ENCODE measurements at regions not wholly inside any gene's neighbourhood (a gene's known extent, or its start where the extent isn't known, plus 50 kb on each side); places are given as distances from the start of the nearest gene placed in this dataset.

- H3K27ac ChIP-seq (ENCODE audit: extremely low read depth, low read depth, low read length), result no peak overlapping the region
- H3K36me3 ChIP-seq (ENCODE audit: control insufficient read depth in 2 of 2, insufficient read depth in 1 of 2, low read length in 2 of 2), result no peaks in the 10 kb centered on the region
- H3K4me1 ChIP-seq (ENCODE audit: control insufficient read depth, insufficient read depth, low read length), result no peaks in the 10 kb centered on the region
- ChIA-PET CTCF (interaction anchor here (0.6 to 1.4 kb wide), 5 partner anchors 9 to 123 kb away, joined by 3 to 4 read pairs (median 3); no protein-coding TSS in a partner anchor), POLR2A (no interaction called here)
- H3K4me3 ChIP-seq (ENCODE audit: low read depth, low read length), result no peak overlapping the region
- H3K9me3 ChIP-seq (ENCODE audit: control insufficient read depth, insufficient read depth, low read depth, low read length), result no peaks in the 10 kb centered on the region
- TF ChIP-seq ZSCAN4 (tag by site-specific recombination; IDR thresholded peaks at IDR 0.05) (no peak), ZNF426 (tag by site-specific recombination; IDR thresholded peaks at IDR 0.05) (no peak), ZNF791 (tag by site-specific recombination; IDR thresholded peaks at IDR 0.05) (no peak), ZNF174 (tag by site-specific recombination; IDR thresholded peaks at IDR 0.05) (no peak), ZNF560 (tag by site-specific recombination; IDR thresholded peaks at IDR 0.05; ENCODE audit: borderline replicate concordance) (no peak), ZNF830 (tag by site-specific recombination; IDR thresholded peaks at IDR 0.05; ENCODE audit: low read depth) (no peak), ATF2 (tag by site-specific recombination; IDR thresholded peaks at IDR 0.05; ENCODE audit: low read depth) (no peak), ZFP3 (tag by site-specific recombination; IDR thresholded peaks at IDR 0.05; ENCODE audit: low read depth) (no peak), ZNF362 (tag by site-specific recombination; IDR thresholded peaks at IDR 0.05) (no peak), SETDB1 (IDR thresholded peaks at IDR 0.05; ENCODE audit: insufficient read length, low read length) (no peak), REST (tag by site-specific recombination; IDR thresholded peaks at IDR 0.05) (no peak), ZNF76 (tag by site-specific recombination; IDR thresholded peaks at IDR 0.05; ENCODE audit: borderline replicate concordance, low read depth) (no peak), ZBTB11 (tag by site-specific recombination; conservative IDR thresholded peaks at IDR 0.05; ENCODE audit: low read depth) (no peak), ZNF701 (tag by site-specific recombination; IDR thresholded peaks at IDR 0.05) (no peak), TSHZ1 (tag by site-specific recombination; IDR thresholded peaks at IDR 0.05; ENCODE audit: borderline replicate concordance) (no peak), ZNF777 (tag by site-specific recombination; IDR thresholded peaks at IDR 0.05; ENCODE audit: borderline replicate concordance) (no peak), ZFP41 (tag by site-specific recombination; IDR thresholded peaks at IDR 0.05; ENCODE audit: borderline replicate concordance) (no peak), ZSCAN23 (tag by site-specific recombination; IDR thresholded peaks at IDR 0.05) (no peak), ZNF292 (tag by site-specific recombination; IDR thresholded peaks at IDR 0.05; ENCODE audit: borderline replicate concordance, low read depth) (no peak), ZNF555 (tag by site-specific recombination; conservative IDR thresholded peaks at IDR 0.05) (no peak)
Observed at GRCh38 chr10:28427376-28427775, 105.5 kb upstream of the WAC start.

Measured in HEK293 (cell line).